Tibial nerve (tissue), 4 donors: ENCODE measurements at regions not wholly inside any gene's neighbourhood (a gene's known extent, or its start where the extent isn't known, plus 50 kb on each side); places are given as distances from the start of the nearest gene placed in this dataset.

ENCODE experiments used
- DNase-seq, 2 donors: peaks; one replicate each; pipeline ENCODE4 v3.0.0-alpha.2; 2019; ENCODE audit warnings: low spot score in 2 of 2
- H3K27ac ChIP-seq, 4 donors: fragments of 200-600 bp; sonication (generic) in 3 of 4; one replicate each; pipeline ENCODE4 v1.5.1; 2017 to 2019; ENCODE audit warnings: mild to moderate bottlenecking in 1 of 4
- H3K27me3 ChIP-seq, 2 donors: fragments of 200-600 bp; sonication (generic) in 1 of 2; one replicate each; pipeline versions ENCODE4 v1.5.1 to v1.6.0; 2017 to 2019
- H3K36me3 ChIP-seq, 3 donors: fragments of 200-600 bp; sonication (generic); one replicate each; pipeline ENCODE4 v1.5.1; 2018 to 2019
- H3K4me1 ChIP-seq, 4 donors: fragments of 200-600 bp; sonication (generic) in 3 of 4; one replicate each; pipeline ENCODE4 v1.5.1; 2017 to 2019
- H3K4me3 ChIP-seq, 4 donors: fragments of 200-600 bp; sonication (generic) in 3 of 4; one replicate each; pipeline ENCODE4 v1.5.1; 2017 to 2019; ENCODE audit warnings: mild to moderate bottlenecking in 1 of 4, moderate library complexity in 1 of 4
- H3K9me3 ChIP-seq, 4 donors: fragments of 200-600 bp; sonication (generic) in 3 of 4; one replicate each; pipeline ENCODE4 v1.5.1; 2017 to 2019
- EP300 ChIP-seq, 2 donors: sonication (generic); formaldehyde crosslinking; IDR thresholded peaks; one replicate each; pipeline ENCODE4 v1.6.1; 2017; ENCODE audit warnings: antibody characterized with exemption in 2 of 2, mild to moderate bottlenecking in 1 of 2
- POLR2A ChIP-seq, 2 donors: fragments of 450-650 bp; IDR thresholded peaks; one replicate each; pipeline ENCODE4 v1.6.1; 2017; ENCODE audit warnings: antibody characterized with exemption in 2 of 2, mild to moderate bottlenecking in 2 of 2, moderate library complexity in 2 of 2
- WGBS, 2 donors: methylation state at CpG; one replicate each; pipeline ENCODE4 v1.1.5; 2018; 5-methylcytosine and 5-hydroxymethylcytosine counted together
- TF ChIP-seq, protein P1 (sequence below), 5 experiments: fragments of 200-600 bp in 3 of 5; fragments of 450-650 bp in 2 of 5; sonication (generic) in 3 of 5; IDR thresholded peaks; one replicate each; pipeline ENCODE4 v1.5.1; 2016 to 2019; ENCODE audit warnings: antibody characterized with exemption in 5 of 5, mild to moderate bottlenecking in 3 of 5, moderate library complexity in 2 of 5

DNA sequence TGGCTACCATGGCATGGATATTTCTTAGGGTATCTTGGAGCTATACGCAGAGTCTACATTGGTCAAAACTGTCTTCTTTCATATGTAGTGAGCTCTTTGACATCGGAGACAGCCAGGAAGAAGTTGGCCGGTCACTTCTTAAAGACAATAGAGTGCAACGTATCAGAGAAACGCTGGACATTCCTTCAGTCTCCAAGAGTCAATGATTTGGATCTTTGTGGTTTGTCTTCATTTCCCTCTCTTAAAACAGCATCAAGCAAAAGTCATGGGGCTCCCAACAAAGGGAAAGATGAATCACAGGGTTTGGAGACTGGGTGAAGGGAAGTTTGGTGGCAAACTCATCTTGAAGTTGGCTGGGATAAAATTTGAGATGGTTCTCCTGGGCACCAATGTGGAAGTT, 320.1 kb downstream of the AGTPBP1 start:
- WGBS, 2 donors, result 82 to 90% methylated on average over 5 of the region's 5 CpGs
- no peaks in the 10 kb centered on the region for H3K9me3 ChIP-seq
- no peak for DNase-seq
- no peaks in the 10 kb centered on the region for H3K27me3 ChIP-seq
- TF ChIP-seq EP300 (IDR thresholded peaks at IDR 0.05) (no peak), POLR2A (IDR thresholded peaks at IDR 0.05) (no peak)
- TF ChIP-seq, protein P1, sequence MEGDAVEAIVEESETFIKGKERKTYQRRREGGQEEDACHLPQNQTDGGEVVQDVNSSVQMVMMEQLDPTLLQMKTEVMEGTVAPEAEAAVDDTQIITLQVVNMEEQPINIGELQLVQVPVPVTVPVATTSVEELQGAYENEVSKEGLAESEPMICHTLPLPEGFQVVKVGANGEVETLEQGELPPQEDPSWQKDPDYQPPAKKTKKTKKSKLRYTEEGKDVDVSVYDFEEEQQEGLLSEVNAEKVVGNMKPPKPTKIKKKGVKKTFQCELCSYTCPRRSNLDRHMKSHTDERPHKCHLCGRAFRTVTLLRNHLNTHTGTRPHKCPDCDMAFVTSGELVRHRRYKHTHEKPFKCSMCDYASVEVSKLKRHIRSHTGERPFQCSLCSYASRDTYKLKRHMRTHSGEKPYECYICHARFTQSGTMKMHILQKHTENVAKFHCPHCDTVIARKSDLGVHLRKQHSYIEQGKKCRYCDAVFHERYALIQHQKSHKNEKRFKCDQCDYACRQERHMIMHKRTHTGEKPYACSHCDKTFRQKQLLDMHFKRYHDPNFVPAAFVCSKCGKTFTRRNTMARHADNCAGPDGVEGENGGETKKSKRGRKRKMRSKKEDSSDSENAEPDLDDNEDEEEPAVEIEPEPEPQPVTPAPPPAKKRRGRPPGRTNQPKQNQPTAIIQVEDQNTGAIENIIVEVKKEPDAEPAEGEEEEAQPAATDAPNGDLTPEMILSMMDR (IDR thresholded peaks at IDR 0.05), result no peak
- no peak overlapping the region for H3K4me3 ChIP-seq
- H3K27ac ChIP-seq, result no peak overlapping the region
- no peaks in the 10 kb centered on the region for H3K36me3 ChIP-seq
- H3K4me1 ChIP-seq, result peaks cover 0 to 4% (median 0%) of the 10 kb centered on the region in 4 donors

DNA sequence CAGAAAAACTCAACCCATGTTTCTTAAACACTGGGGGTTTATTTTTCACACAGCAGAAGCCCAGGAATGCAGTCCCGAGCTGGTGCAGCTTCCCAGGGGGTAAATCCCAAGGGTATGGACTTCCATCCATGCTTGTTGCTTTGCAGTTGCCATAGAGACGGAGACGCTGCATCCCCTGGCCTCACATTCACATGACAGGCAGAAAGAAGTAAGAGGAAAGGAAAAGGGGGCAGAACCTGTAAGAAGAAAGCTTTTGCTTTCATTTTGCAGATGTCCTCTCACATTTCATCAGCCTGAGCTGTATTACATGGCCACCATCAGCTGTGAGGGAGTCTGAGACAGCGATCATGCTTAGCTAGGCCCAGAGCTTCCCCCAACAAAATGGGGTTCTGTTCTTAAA, 321.0 kb downstream of the AGTPBP1 start:
- TF ChIP-seq EP300 (IDR thresholded peaks at IDR 0.05) (no peak), POLR2A (IDR thresholded peaks at IDR 0.05) (no peak)
- TF ChIP-seq, protein P1 (IDR thresholded peaks at IDR 0.05), result no peak
- WGBS, 2 donors, result 38 to 44% methylated on average over 4 of the region's 4 CpGs
- Histone ChIP-seq H3K27ac (no peak overlapping the region), H3K27me3 (no peaks in the 10 kb centered on the region), H3K4me3 (no peak overlapping the region), H3K36me3 (no peaks in the 10 kb centered on the region), H3K4me1 (peaks cover 0 to 4% (median 0%) of the 10 kb centered on the region in 4 donors), H3K9me3 (no peaks in the 10 kb centered on the region)
- DNase-seq, result no peak

DNA sequence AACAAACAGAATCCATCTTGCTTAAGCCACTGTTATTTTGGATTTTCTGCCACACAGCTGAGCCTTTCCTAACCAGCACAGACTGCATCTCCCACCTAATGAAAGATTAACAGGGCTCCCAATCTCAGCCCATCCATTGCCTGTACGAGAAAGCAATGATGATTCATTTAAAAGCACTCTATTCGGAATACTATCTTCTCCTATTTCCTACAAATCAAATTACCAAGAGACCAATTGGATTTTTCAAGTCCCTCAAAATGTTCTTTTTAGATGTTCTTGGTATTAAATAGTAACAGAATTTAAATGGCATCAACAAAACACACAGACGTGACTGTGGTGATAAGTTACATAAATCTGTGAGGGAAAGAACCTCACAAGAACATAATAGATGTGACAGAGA, 324.1 kb downstream of the AGTPBP1 start:
- Histone ChIP-seq H3K36me3 (no peaks in the 10 kb centered on the region), H3K27ac (no peak overlapping the region), H3K4me3 (no peak overlapping the region), H3K4me1 (peaks cover 0 to 4% (median 0%) of the 10 kb centered on the region in 4 donors), H3K9me3 (no peaks in the 10 kb centered on the region), H3K27me3 (no peaks in the 10 kb centered on the region)
- TF ChIP-seq, protein P1 (IDR thresholded peaks at IDR 0.05), result no peak
- 84 to 91% methylated on average over 3 of the region's 3 CpGs for WGBS, 2 donors
- no peak for DNase-seq

DNA sequence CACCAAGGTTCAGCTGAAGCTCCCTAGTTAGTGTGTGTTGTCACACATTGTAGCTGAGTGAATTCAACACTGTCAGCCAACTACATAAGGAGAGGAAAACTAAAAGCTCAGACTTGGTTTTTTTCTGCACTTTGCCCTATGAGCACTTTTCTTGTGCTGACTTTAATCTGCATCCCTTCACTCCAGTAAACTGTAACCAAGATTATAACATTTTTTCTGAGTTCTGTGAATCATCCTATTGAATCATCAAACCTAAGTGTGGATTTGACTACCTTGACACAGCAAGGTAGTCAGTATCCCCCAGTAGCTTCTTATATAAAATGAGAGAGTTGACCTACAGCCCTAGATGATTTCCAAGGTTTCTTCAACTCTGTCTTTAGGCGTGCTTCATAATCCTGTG, 325.0 kb downstream of the AGTPBP1 start:
- Histone ChIP-seq H3K27ac (no peak overlapping the region), H3K4me1 (peaks cover 0 to 4% (median 0%) of the 10 kb centered on the region in 4 donors), H3K4me3 (no peak overlapping the region), H3K27me3 (no peaks in the 10 kb centered on the region), H3K36me3 (no peaks in the 10 kb centered on the region), H3K9me3 (no peaks in the 10 kb centered on the region)
- no peak for TF ChIP-seq POLR2A (IDR thresholded peaks at IDR 0.05)
- TF ChIP-seq EP300 (IDR thresholded peaks at IDR 0.05), result no peak
- TF ChIP-seq, protein P1 (IDR thresholded peaks at IDR 0.05), result no peak
- DNase-seq, result no peak
- WGBS, 2 donors, result 72 to 86% methylated on average over 1 of the region's 1 CpG

DNA sequence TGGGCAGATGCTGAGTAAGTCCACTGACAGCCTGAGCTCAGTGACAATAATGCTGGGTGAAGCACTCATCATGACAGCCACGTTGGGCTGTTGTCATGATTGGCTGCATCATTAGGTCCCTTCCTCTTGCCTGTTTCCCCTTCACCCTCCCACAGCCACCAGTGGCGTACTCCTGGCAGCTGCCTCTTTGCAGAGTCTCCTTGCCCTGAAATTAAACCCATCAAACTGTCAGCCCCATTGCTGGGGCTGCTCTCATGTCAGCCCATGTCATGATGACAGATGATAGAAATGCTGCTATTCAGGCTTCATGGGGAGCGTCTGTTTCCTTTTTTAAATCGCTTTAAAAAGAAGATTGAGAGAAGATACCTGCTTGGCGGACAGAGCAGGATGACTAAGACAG, 327.4 kb downstream of the AGTPBP1 start:
- no peaks in the 10 kb centered on the region for H3K9me3 ChIP-seq
- TF ChIP-seq POLR2A (IDR thresholded peaks at IDR 0.05) (no peak), EP300 (IDR thresholded peaks at IDR 0.05) (no peak)
- TF ChIP-seq, protein P1 (IDR thresholded peaks at IDR 0.05), result no peak
- no peaks in the 10 kb centered on the region for H3K4me1 ChIP-seq
- no peaks in the 10 kb centered on the region for H3K36me3 ChIP-seq
- H3K4me3 ChIP-seq, result no peak overlapping the region
- no peaks in the 10 kb centered on the region for H3K27me3 ChIP-seq
- DNase-seq, result no peak
- 75 to 80% methylated on average over 5 of the region's 5 CpGs for WGBS, 2 donors
- H3K27ac ChIP-seq, result no peak overlapping the region
